Effector memory CD4-positive, alpha-beta T cell (primary cell): ENCODE measurements at regions not wholly inside any gene's neighbourhood (a gene's known extent, or its start where the extent isn't known, plus 50 kb on each side); places are given as distances from the start of the nearest gene placed in this dataset.
"Not testable (repeated sequence)": the region's sequence is repeated elsewhere in the genome, so short reads cannot be mapped to it uniquely, and the experiment has no call there.

Experiments used
- DNase-seq, 3 donors: peaks; one replicate each; pipeline ENCODE4 v3.0.0-alpha.2; 2020
- H3K27ac ChIP-seq: 2 replicates; pipeline ENCODE4 v1.7.0; 2013; ENCODE audit warnings: mild to moderate bottlenecking, low read length, moderate library complexity; ENCODE audit not compliant: insufficient read depth, poor library complexity, severe bottlenecking
- H3K27me3 ChIP-seq: replicated peaks from 2 replicates; pipeline ENCODE4 v1.7.0; 2013; ENCODE audit warnings: mild to moderate bottlenecking, low read length; ENCODE audit not compliant: insufficient read depth, control insufficient read depth, poor library complexity, severe bottlenecking
- H3K36me3 ChIP-seq: 2 replicates; pipeline ENCODE4 v1.7.0; 2013; ENCODE audit warnings: mild to moderate bottlenecking, low read length, moderate library complexity; ENCODE audit not compliant: control insufficient read depth, insufficient read depth
- H3K4me1 ChIP-seq: 2 replicates; pipeline ENCODE4 v1.7.0; 2013; ENCODE audit warnings: low read length, mild to moderate bottlenecking; ENCODE audit not compliant: control insufficient read depth, insufficient read depth, poor library complexity, severe bottlenecking
- H3K4me3 ChIP-seq: 2 replicates; pipeline ENCODE4 v1.7.0; 2013; ENCODE audit warnings: low read length, low read depth, mild to moderate bottlenecking; ENCODE audit not compliant: insufficient read depth, poor library complexity, severe bottlenecking
- H3K9me3 ChIP-seq: 2 replicates; pipeline ENCODE4 v1.7.0; 2013; ENCODE audit warnings: mild to moderate bottlenecking, low read length, moderate library complexity; ENCODE audit not compliant: control insufficient read depth

GRCh38 chr12:93230326-93230720 lies 147.4 kb upstream of the NUDT4 start:
- DNase-seq: no peak
- Histone ChIP-seq H3K36me3 (no peaks in the 10 kb centered on the region), H3K4me3 (no peak overlapping the region), H3K9me3 (no peaks in the 10 kb centered on the region), H3K27me3 (no peaks in the 10 kb centered on the region), H3K27ac (no peak overlapping the region), H3K4me1 (no peaks in the 10 kb centered on the region)

GRCh38 chr12:93231938-93232337 lies 145.8 kb upstream of the NUDT4 start:
- Histone ChIP-seq H3K4me1 (no peaks in the 10 kb centered on the region), H3K27me3 (no peaks in the 10 kb centered on the region), H3K27ac (no peak overlapping the region), H3K36me3 (no peaks in the 10 kb centered on the region), H3K9me3 (no peaks in the 10 kb centered on the region), H3K4me3 (no peak overlapping the region)
- no peak for DNase-seq

GRCh38 chr12:93234641-93235040 lies 143.1 kb upstream of the NUDT4 start:
- H3K4me3 ChIP-seq: no peak overlapping the region
- no peak overlapping the region for H3K27ac ChIP-seq
- no peaks in the 10 kb centered on the region for H3K4me1 ChIP-seq
- DNase-seq: no peak
- no peaks in the 10 kb centered on the region for H3K27me3 ChIP-seq
- H3K9me3 ChIP-seq: no peaks in the 10 kb centered on the region
- no peaks in the 10 kb centered on the region for H3K36me3 ChIP-seq

- no peaks in the 10 kb centered on the region for H3K27me3 ChIP-seq
- no peaks in the 10 kb centered on the region for H3K9me3 ChIP-seq
- H3K4me1 ChIP-seq: no peaks in the 10 kb centered on the region
- H3K4me3 ChIP-seq: no peak overlapping the region
- no peak for DNase-seq
- no peaks in the 10 kb centered on the region for H3K36me3 ChIP-seq
- no peak overlapping the region for H3K27ac ChIP-seq
Measured at GRCh38 chr12:93235881-93236280, 141.8 kb upstream of the NUDT4 start.

- Histone ChIP-seq H3K4me1 (no peaks in the 10 kb centered on the region), H3K36me3 (no peaks in the 10 kb centered on the region), H3K4me3 (no peak overlapping the region), H3K27me3 (no peaks in the 10 kb centered on the region), H3K9me3 (no peaks in the 10 kb centered on the region), H3K27ac (no peak overlapping the region)
- DNase-seq: no peak
Measured at GRCh38 chr12:93237235-93237915, 140.3 kb upstream of the NUDT4 start.

- DNase-seq, H3K27ac ChIP-seq, H3K36me3 ChIP-seq, H3K9me3 ChIP-seq, H3K4me3 ChIP-seq, H3K4me1 ChIP-seq, H3K27me3 ChIP-seq: not testable (repeated sequence)
Measured at GRCh38 chr12:93238512-93239262, 139.0 kb upstream of the NUDT4 start.

- not testable (repeated sequence) for H3K9me3 ChIP-seq, H3K4me1 ChIP-seq, H3K27me3 ChIP-seq, H3K4me3 ChIP-seq, H3K27ac ChIP-seq, DNase-seq, H3K36me3 ChIP-seq
Measured at GRCh38 chr12:93239789-93240188, 137.9 kb upstream of the NUDT4 start.

GRCh38 chr12:93242154-93242972 lies 135.4 kb upstream of the NUDT4 start:
- H3K4me3 ChIP-seq: no peak overlapping the region
- no peaks in the 10 kb centered on the region for H3K9me3 ChIP-seq
- H3K27me3 ChIP-seq: no peaks in the 10 kb centered on the region
- no peak for DNase-seq
- H3K27ac ChIP-seq: no peak overlapping the region
- H3K4me1 ChIP-seq: no peaks in the 10 kb centered on the region
- H3K36me3 ChIP-seq: no peaks in the 10 kb centered on the region

- no peak overlapping the region for H3K4me3 ChIP-seq
- no peak for DNase-seq
- no peaks in the 10 kb centered on the region for H3K27me3 ChIP-seq
- H3K4me1 ChIP-seq: no peaks in the 10 kb centered on the region
- H3K27ac ChIP-seq: no peak overlapping the region
- no peaks in the 10 kb centered on the region for H3K9me3 ChIP-seq
- H3K36me3 ChIP-seq: no peaks in the 10 kb centered on the region
Measured at GRCh38 chr12:93243382-93243688, 134.4 kb upstream of the NUDT4 start.
